CD4-positive, alpha-beta T cell (primary cell): ENCODE measurements at regions not wholly inside any gene's neighbourhood (a gene's known extent, or its start where the extent isn't known, plus 50 kb on each side); places are given as distances from the start of the nearest gene placed in this dataset.

ENCODE experiments used
- ATAC-seq: fragments of 200-7000 bp; cut with Tn5 transposase; one replicate; pipeline ENCODE4 v1.10.0; 2022; ENCODE audit warnings: mild to moderate bottlenecking; ENCODE audit not compliant: poor library complexity
- CTCF ChIA-PET: fragments of 350-600 bp; sonication (Branson Sonifier 250); formaldehyde crosslinking; loops from one replicate; lab custom pipeline; 2021; ENCODE audit warnings: antibody characterized with exemption, inconsistent platforms; lab: Charles Lee
- POLR2A ChIA-PET: fragments of 350-600 bp; sonication (Branson Sonifier 250); formaldehyde crosslinking; loops from one replicate; lab custom pipeline; 2021; ENCODE audit warnings: antibody characterized with exemption, inconsistent platforms; lab: Charles Lee
- DNase-seq, 14 experiments: peaks; one replicate each; pipeline ENCODE4 v3.0.0-alpha.2; 2013 to 2020; ENCODE audit warnings: mixed read lengths in 2 of 14
- H3K27ac ChIP-seq, 2 donors: one replicate each; pipeline versions ENCODE4 v1.5.1 to v1.7.0; 2013; ENCODE audit warnings: low read length in 2 of 2, low read depth in 1 of 2, mild to moderate bottlenecking in 1 of 2
- H3K27me3 ChIP-seq, 2 experiments: 1 replicate in 1 of 2; 2 replicates in 1 of 2; pipeline versions ENCODE4 v1.6.1 to v1.7.0; 2013; ENCODE audit warnings: low read length in 2 of 2, control low read depth in 1 of 2, mild to moderate bottlenecking in 1 of 2, moderate library complexity in 1 of 2; ENCODE audit not compliant: insufficient read depth in 2 of 2, control insufficient read depth in 1 of 2
- H3K36me3 ChIP-seq: one replicate; pipeline ENCODE4 v1.6.1; 2013; ENCODE audit warnings: low read length, control low read depth; ENCODE audit not compliant: insufficient read depth
- H3K4me1 ChIP-seq: one replicate; pipeline ENCODE4 v1.6.1; 2013; ENCODE audit warnings: low read length, control low read depth; ENCODE audit not compliant: insufficient read depth
- H3K4me3 ChIP-seq: one replicate; pipeline ENCODE4 v1.5.1; 2013; ENCODE audit warnings: mild to moderate bottlenecking, low read length, moderate library complexity
- H3K9me3 ChIP-seq, 2 experiments: 1 replicate in 1 of 2; 2 replicates in 1 of 2; pipeline versions ENCODE4 v1.6.1 to v1.7.0; 2013; ENCODE audit warnings: low read length in 2 of 2, mild to moderate bottlenecking in 2 of 2, control low read depth in 1 of 2, moderate library complexity in 1 of 2; ENCODE audit not compliant: control insufficient read depth in 1 of 2, insufficient read depth in 1 of 2
- H3K27ac Mint-ChIP-seq: one replicate; pipeline ENCODE4 v1.8.0; 2020; ENCODE audit warnings: mixed read lengths
- H3K27me3 Mint-ChIP-seq: one replicate; pipeline ENCODE4 v1.8.0; 2021; ENCODE audit warnings: mixed read lengths
- H3K36me3 Mint-ChIP-seq: one replicate; pipeline ENCODE4 v1.8.0; 2021; ENCODE audit warnings: low read depth, mixed read lengths
- H3K4me1 Mint-ChIP-seq: one replicate; pipeline ENCODE4 v1.8.0; 2021; ENCODE audit warnings: low read depth, mixed read lengths
- H3K4me3 Mint-ChIP-seq: one replicate; pipeline ENCODE4 v1.8.0; 2020; ENCODE audit warnings: mild to moderate bottlenecking, mixed read lengths
- H3K9me3 Mint-ChIP-seq: one replicate; pipeline ENCODE4 v1.8.0; 2020; ENCODE audit warnings: mixed read lengths
- intact Hi-C, 2 experiments: fragments of 100-400 bp; cut with DNase I in 1 of 2; cut with micrococcal nuclease in 1 of 2; formaldehyde crosslinking; loops; one replicate each; pipeline versions ENCODE4 v1.15.1 to v1.9.0; 2023 to 2025; cut with DNase I, micrococcal nuclease
- TF ChIP-seq, protein P1 (sequence below): fragments of 200-600 bp; IDR thresholded peaks from one replicate; pipeline ENCODE4 v1.8.0; 2022; ENCODE audit warnings: antibody characterized with exemption, mild to moderate bottlenecking

DNA sequence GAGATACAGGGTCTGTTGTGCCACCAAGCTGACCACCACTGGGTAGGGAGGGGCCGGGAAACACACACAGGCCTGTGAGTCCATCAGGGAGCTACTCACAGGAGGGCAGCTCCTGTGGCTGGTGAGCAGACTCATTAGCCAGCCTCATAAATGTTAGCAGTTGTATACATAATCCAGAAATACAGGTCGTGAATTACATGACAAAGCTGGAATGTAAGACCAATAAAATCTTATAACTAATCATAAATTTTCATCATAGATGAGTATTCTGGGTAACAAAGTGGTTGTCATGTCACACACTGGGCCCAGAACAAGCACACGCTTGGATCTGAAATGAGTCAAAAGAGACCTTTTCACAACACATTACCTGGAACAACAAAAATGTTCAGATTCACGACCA, 642.6 kb upstream of the AUTS2 start:
- no peak overlapping the region for H3K27ac ChIP-seq
- H3K27me3 ChIP-seq, result no peaks in the 10 kb centered on the region
- CTCF ChIA-PET, result no interaction called here
- no peak overlapping the region for H3K4me3 ChIP-seq
- intact Hi-C loops, result no loop called here
- no peak overlapping the region for H3K4me3 Mint-ChIP-seq
- TF ChIP-seq, protein P1, sequence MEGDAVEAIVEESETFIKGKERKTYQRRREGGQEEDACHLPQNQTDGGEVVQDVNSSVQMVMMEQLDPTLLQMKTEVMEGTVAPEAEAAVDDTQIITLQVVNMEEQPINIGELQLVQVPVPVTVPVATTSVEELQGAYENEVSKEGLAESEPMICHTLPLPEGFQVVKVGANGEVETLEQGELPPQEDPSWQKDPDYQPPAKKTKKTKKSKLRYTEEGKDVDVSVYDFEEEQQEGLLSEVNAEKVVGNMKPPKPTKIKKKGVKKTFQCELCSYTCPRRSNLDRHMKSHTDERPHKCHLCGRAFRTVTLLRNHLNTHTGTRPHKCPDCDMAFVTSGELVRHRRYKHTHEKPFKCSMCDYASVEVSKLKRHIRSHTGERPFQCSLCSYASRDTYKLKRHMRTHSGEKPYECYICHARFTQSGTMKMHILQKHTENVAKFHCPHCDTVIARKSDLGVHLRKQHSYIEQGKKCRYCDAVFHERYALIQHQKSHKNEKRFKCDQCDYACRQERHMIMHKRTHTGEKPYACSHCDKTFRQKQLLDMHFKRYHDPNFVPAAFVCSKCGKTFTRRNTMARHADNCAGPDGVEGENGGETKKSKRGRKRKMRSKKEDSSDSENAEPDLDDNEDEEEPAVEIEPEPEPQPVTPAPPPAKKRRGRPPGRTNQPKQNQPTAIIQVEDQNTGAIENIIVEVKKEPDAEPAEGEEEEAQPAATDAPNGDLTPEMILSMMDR, result no peak
- DNase-seq (no peak), ATAC-seq (no peak)
- no peaks in the 10 kb centered on the region for H3K4me1 ChIP-seq
- H3K36me3 Mint-ChIP-seq, result no peaks in the 10 kb centered on the region
- H3K4me1 Mint-ChIP-seq, result no peaks in the 10 kb centered on the region
- POLR2A ChIA-PET, result no interaction called here
- H3K27ac Mint-ChIP-seq, result no peak overlapping the region
- H3K27me3 Mint-ChIP-seq, result no peaks in the 10 kb centered on the region
- no peaks in the 10 kb centered on the region for H3K36me3 ChIP-seq
- peaks cover 4% of the 10 kb centered on the region for H3K9me3 Mint-ChIP-seq
- peaks cover 0 to 15% of the 10 kb centered on the region in 2 experiments for H3K9me3 ChIP-seq

GRCh38 chr7:68958571-68958970, 639.7 kb upstream of the AUTS2 start:
- no peak overlapping the region for H3K4me3 ChIP-seq
- H3K36me3 Mint-ChIP-seq, result no peaks in the 10 kb centered on the region
- ATAC-seq (no peak), DNase-seq (no peak)
- no peaks in the 10 kb centered on the region for H3K4me1 Mint-ChIP-seq
- ChIA-PET POLR2A (no interaction called here), CTCF (no interaction called here)
- no peak overlapping the region for H3K27ac ChIP-seq
- H3K27me3 ChIP-seq, result no peaks in the 10 kb centered on the region
- H3K36me3 ChIP-seq, result no peaks in the 10 kb centered on the region
- intact Hi-C loops, result no loop called here
- H3K9me3 ChIP-seq, result peaks cover 0 to 11% of the 10 kb centered on the region in 2 experiments
- no peaks in the 10 kb centered on the region for H3K27me3 Mint-ChIP-seq
- peaks cover 6% of the 10 kb centered on the region for H3K9me3 Mint-ChIP-seq
- TF ChIP-seq, protein P1, result no peak
- no peak overlapping the region for H3K4me3 Mint-ChIP-seq
- no peak overlapping the region for H3K27ac Mint-ChIP-seq
- H3K4me1 ChIP-seq, result no peaks in the 10 kb centered on the region

DNA sequence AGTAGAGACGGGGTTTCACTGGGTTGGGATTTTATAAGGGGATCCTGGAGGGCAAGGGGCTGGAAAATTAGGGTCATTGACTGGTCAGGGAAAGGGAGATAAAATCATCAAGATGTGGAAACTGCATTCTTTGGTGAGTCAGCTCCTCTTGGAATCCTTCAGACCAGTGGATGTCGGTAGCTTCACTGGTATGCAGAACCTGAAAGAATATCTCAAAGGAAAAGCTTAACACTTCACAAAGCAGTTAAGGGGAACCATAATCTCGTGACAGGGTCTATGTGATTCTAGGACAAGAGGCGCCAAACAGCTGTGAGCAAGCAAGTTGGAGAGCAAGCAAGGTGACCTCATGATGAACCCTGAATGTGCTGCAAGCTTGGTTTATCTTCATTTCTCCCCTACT, 634.7 kb upstream of the AUTS2 start:
- ATAC-seq (no peak), DNase-seq (no peak)
- Histone ChIP-seq H3K9me3 (peaks cover 0 to 9% of the 10 kb centered on the region in 2 experiments), H3K36me3 (no peaks in the 10 kb centered on the region), H3K4me3 (no peak overlapping the region), H3K4me1 (no peaks in the 10 kb centered on the region), H3K27ac (no peak overlapping the region), H3K27me3 (no peaks in the 10 kb centered on the region)
- peaks cover 9% of the 10 kb centered on the region for H3K9me3 Mint-ChIP-seq
- CTCF ChIA-PET, result no interaction called here
- no peaks in the 10 kb centered on the region for H3K4me1 Mint-ChIP-seq
- POLR2A ChIA-PET, result no interaction called here
- no peaks in the 10 kb centered on the region for H3K36me3 Mint-ChIP-seq
- intact Hi-C loops, result no loop called here
- no peak overlapping the region for H3K4me3 Mint-ChIP-seq
- H3K27ac Mint-ChIP-seq, result no peak overlapping the region
- TF ChIP-seq, protein P1, result no peak
- H3K27me3 Mint-ChIP-seq, result no peaks in the 10 kb centered on the region
